ENCODE measurements at regions not wholly inside any gene's neighbourhood (a gene's known extent, or its start where the extent isn't known, plus 50 kb on each side); places are given as distances from the start of the nearest gene placed in this dataset.

GRCh38 chr5:72656331-72656730 lies 149.1 kb upstream of the ZNF366 start:
- no peak for TF ChIP-seq CTCF (optimal IDR thresholded peaks at IDR 0.05 in 1 of 3, IDR thresholded peaks at IDR 0.05 in 1 of 3, conservative IDR thresholded peaks at IDR 0.05 in 1 of 3; ENCODE audit: extremely low read depth in 1 of 3, insufficient read depth in 2 of 3, low read length in 3 of 3)
- no peak for TF ChIP-seq EZH2 (IDR thresholded peaks at IDR 0.05; ENCODE audit: low read length)
